Right atrium auricular region (tissue), 2 donors: ENCODE measurements at regions not wholly inside any gene's neighbourhood (a gene's known extent, or its start where the extent isn't known, plus 50 kb on each side); places are given as distances from the start of the nearest gene placed in this dataset.
"Not testable (repeated sequence)": the region's sequence is repeated elsewhere in the genome, so short reads cannot be mapped to it uniquely, and the experiment has no call there.

Source experiments
- DNase-seq: peaks from one replicate; pipeline ENCODE4 v3.0.0-alpha.2; 2019; ENCODE audit warnings: low spot score
- H3K27ac ChIP-seq, 2 donors: fragments of 200-600 bp; sonication (generic); 1 replicate in 1 of 2; 2 replicates in 1 of 2; pipeline ENCODE4 v1.5.1; 2016 to 2019
- H3K27me3 ChIP-seq, 2 donors: fragments of 200-600 bp; sonication (generic); one replicate each; pipeline versions ENCODE4 v1.5.1 to v1.6.0; 2017 to 2019
- H3K36me3 ChIP-seq: fragments of 200-600 bp; sonication (generic); one replicate; pipeline ENCODE4 v1.5.1; 2016
- H3K4me1 ChIP-seq, 2 donors: fragments of 200-600 bp; sonication (generic); one replicate each; pipeline versions ENCODE4 v1.5.1 to v1.6.0; 2017 to 2019
- H3K4me3 ChIP-seq, 2 donors: fragments of 200-600 bp; sonication (generic); 1 replicate in 1 of 2; 2 replicates in 1 of 2; pipeline ENCODE4 v1.5.1; 2017 to 2019; ENCODE audit warnings: mild to moderate bottlenecking in 1 of 2, moderate library complexity in 1 of 2
- H3K9me3 ChIP-seq, 2 donors: fragments of 200-600 bp; sonication (generic); one replicate each; pipeline ENCODE4 v1.5.1; 2019
- CTCF ChIP-seq, 2 donors: fragments of 200-600 bp; sonication (generic); IDR thresholded peaks; one replicate each; pipeline ENCODE4 v1.5.1; 2019; ENCODE audit warnings: antibody characterized with exemption in 2 of 2

DNA sequence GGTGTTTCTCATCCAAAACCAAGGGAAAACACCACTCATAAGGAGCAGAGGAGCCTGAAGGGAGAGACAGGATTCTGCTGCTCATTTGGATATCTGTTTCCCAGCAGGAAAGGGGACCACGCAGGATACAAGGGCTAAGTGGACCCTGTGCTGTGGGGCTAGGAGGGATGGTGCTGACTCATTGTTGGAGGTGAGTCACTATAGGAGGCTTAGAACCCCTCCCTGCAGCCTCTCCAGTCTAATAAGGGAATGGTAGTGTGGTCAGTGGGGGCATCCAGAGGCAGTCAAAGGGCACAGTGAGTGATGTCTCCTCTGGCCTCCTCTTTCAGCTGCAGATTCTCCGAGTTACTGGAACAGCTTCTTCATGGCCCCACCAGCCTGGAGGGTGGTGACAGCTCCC is 442.3 kb downstream of the TUBA3C start:
- no peak for TF ChIP-seq CTCF (IDR thresholded peaks at IDR 0.05)
- Histone ChIP-seq H3K27me3 (no peaks in the 10 kb centered on the region), H3K36me3 (no peaks in the 10 kb centered on the region), H3K9me3 (no peaks in the 10 kb centered on the region), H3K27ac (no peak overlapping the region), H3K4me1 (no peaks in the 10 kb centered on the region), H3K4me3 (no peak overlapping the region)
- no peak for DNase-seq

DNA sequence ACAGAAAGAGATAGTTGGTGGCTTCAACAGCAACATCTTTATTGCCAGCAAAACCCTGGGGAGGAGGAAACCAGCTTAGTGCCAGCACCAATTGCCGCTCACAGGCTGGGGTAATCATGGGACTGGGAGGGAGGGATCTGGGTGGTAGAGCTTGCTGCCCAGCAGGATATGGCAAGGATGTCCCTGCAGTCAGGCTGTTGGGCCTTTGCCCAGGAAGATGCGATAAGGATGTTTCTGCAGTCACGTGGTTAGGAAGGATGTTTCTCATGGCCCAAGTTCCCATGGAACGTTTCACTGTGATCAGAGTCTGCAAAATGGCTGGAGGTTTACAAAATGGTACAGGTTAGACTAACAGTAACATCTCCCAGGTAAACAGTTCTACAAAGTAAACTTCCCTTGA is 443.5 kb downstream of the TUBA3C start:
- not testable (repeated sequence) for H3K9me3 ChIP-seq, H3K4me3 ChIP-seq, H3K4me1 ChIP-seq, H3K36me3 ChIP-seq, H3K27me3 ChIP-seq, DNase-seq, H3K27ac ChIP-seq

DNA sequence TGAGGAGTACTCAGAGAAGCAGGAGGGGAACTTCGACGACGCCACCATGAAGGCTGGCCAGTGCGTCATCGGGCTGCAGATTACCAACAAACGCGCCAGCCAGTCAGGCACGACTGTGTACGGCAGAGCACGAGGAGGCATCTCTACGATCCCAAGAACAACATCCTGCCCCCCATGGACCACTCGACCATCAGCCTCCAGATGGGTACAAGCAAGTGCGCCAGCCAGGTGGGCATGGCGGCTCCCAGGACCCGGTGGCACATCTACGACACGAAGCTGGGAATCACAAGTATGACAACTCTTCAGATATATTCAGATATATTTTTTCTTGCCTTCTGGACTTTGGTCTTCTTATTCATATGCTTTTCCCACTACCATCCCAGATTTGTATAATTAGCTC is 454.5 kb downstream of the TUBA3C start:
- H3K9me3 ChIP-seq, H3K27me3 ChIP-seq, H3K4me3 ChIP-seq, H3K4me1 ChIP-seq, H3K36me3 ChIP-seq, H3K27ac ChIP-seq, DNase-seq: not testable (repeated sequence)

DNA sequence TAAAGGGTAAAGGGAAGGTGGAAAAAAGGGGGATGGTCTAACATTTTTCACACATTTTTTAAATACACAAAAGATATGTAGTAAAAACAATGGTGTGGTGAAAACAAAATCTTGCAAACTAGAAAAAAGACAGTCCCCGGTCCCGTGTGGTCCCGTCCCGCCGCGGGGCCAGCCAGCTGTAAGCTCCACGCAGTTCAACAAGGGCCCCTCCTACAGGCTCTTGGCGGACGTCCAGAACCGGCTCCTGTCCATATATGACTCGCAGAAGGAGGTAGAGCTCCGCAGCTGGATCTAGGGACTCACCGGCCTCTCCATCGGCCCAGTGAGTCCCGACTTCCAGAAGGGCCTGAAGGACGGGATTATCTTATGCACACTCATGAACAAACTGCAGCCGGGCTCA is 455.1 kb downstream of the TUBA3C start:
- not testable (repeated sequence) for H3K4me3 ChIP-seq, H3K9me3 ChIP-seq, H3K27me3 ChIP-seq, H3K4me1 ChIP-seq, DNase-seq, H3K27ac ChIP-seq, H3K36me3 ChIP-seq

DNA sequence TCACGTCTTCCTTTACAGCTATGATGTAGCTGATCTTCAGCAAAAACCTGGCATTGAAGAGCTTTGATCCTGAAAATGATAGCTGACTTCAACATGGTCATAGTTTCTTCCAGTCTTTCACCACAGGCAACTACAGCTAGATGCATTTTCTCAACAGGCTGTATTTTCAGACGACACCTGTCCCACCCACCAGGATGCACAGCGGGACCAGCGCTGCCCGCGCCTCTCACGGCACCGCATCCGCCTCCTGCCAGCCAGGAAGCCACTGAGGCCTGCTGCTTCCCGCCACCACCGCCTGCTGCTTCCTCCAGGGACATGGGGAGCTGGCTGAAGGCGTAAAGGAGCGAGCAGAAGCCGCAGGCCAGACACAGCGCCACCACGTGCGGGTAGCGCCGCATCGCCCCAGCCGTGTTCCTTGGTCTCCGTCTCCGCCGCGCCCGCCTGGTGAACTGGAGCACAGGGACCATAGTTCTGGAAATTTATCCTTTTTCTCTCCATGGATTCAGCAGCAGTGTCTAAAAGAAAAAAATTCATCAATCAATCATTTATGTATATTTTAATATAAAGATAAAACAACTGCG is 456.3 kb downstream of the TUBA3C start:
- H3K27ac ChIP-seq, H3K4me1 ChIP-seq, DNase-seq, H3K4me3 ChIP-seq, H3K27me3 ChIP-seq, H3K36me3 ChIP-seq, H3K9me3 ChIP-seq: not testable (repeated sequence)

DNA sequence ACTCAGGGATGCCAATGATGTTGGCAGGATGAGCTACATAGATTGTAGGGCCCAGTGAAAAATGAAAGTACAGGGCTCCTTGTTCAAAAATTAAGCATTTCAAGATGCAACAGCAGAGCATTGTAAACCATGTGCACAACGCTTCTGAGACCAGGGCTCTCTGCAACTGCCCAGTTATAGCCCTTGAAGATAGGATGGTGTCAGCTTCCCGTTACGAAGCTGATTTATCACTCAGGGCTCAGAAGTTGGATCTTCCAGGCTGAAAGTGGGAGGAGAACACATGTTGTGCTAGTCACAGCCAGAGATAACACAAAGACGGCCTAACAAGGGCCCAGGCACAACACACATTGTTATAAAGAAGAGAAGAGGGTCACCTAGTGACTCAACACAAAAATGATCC is 466.7 kb downstream of the TUBA3C start:
- Histone ChIP-seq H3K36me3 (no peaks in the 10 kb centered on the region), H3K9me3 (no peaks in the 10 kb centered on the region), H3K27me3 (no peaks in the 10 kb centered on the region), H3K27ac (no peak overlapping the region), H3K4me1 (no peaks in the 10 kb centered on the region), H3K4me3 (no peak overlapping the region)
- DNase-seq: no peak
- no peak for TF ChIP-seq CTCF (IDR thresholded peaks at IDR 0.05)

DNA sequence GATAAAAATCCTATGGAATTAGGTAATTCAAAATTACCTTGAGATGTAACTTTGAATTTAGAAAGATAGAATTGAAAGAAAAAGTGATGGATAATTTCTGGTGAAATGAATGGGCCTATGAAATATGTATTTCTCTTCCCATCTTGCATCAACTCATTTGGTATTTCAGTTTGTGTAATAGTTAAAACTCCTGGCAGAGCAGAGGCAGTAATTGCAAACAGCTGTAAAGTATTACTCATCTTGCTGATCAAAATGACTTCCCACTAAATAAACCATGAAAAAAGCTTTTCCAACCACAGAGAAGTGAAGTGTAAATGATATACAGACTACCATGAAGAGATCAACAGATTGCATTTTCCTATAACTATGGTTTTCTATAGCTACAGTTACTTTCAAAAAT is 471.0 kb downstream of the TUBA3C start:
- H3K9me3 ChIP-seq, H3K27ac ChIP-seq, H3K36me3 ChIP-seq, H3K27me3 ChIP-seq, H3K4me1 ChIP-seq, H3K4me3 ChIP-seq, DNase-seq: not testable (repeated sequence)

DNA sequence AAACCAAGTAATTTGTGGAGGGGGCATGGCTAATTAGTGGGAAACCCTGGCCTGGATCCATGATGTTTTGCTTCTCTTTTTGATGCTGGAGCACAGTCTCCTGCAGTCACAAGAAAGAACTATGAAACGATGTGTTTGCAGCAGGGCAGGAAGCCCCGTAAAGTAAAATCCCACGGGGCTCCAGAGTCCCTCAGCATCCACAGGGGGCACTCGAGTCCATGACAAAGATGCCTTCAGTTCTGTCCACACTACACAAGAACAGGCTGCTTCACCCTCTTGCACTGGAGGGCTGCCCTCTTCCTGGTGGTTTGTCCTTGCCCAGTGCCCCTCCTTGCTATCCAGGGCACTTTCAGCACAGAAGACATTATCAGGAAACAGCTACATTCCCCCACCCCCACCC is 475.1 kb downstream of the TUBA3C start:
- H3K36me3 ChIP-seq, H3K4me3 ChIP-seq, DNase-seq, H3K4me1 ChIP-seq, H3K9me3 ChIP-seq, H3K27me3 ChIP-seq, H3K27ac ChIP-seq: not testable (repeated sequence)

DNA sequence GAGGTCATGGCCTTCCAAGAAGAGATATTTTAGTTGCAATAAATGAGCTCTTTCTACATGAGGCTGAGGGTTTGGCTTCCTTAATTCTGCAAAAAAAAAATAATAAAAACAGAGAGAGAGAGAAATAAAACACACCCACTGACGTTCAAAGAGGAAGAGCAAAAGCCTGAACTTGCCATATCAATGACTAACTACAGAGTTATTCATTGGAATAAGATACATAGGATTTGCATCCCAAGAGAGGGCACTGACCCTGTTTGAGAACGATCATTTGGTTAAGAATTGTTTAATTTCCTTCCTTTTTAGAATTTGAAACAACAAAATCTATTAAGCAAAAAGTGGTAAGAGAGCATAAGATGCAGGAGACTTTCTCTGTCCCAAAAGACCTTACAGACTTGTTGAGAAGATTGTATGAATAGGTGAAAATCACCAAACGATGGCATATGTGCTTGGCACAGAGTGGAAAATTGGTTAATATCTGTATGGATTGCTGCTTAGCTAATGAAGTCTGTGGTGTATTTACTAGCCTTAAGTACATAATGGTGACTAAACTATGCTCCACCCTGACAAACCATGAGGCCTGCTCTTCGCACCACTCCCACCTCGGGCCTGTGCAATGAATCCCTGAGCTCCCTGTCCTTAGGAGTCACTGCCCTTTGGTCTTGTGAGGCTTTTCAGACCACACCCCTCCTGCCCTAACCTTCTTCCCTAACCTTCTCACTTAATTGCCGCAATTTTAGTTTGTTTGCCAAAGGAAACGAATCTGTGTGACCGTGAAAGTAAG is 479.0 kb downstream of the TUBA3C start:
- H3K4me1 ChIP-seq, H3K9me3 ChIP-seq, H3K27me3 ChIP-seq, H3K4me3 ChIP-seq, H3K27ac ChIP-seq, DNase-seq, H3K36me3 ChIP-seq: not testable (repeated sequence)

- not testable (repeated sequence) for H3K36me3 ChIP-seq, H3K4me3 ChIP-seq
Measured at GRCh38 chr13:18698332-18698731, 483.3 kb downstream of the TUBA3C start.

GRCh38 chr13:18697851-18698250 is 483.8 kb downstream of the TUBA3C start:
- not testable (repeated sequence) for DNase-seq, H3K4me3 ChIP-seq, H3K27ac ChIP-seq, H3K4me1 ChIP-seq, H3K36me3 ChIP-seq, H3K27me3 ChIP-seq, H3K9me3 ChIP-seq

More at GRCh38 chr13:18698332-18698731, 483.3 kb downstream of the TUBA3C start:
- H3K27ac ChIP-seq, H3K27me3 ChIP-seq, H3K4me1 ChIP-seq, DNase-seq, H3K9me3 ChIP-seq: not testable (repeated sequence)

GRCh38 chr13:18697221-18697620 is 484.4 kb downstream of the TUBA3C start:
- not testable (repeated sequence) for H3K4me3 ChIP-seq, H3K9me3 ChIP-seq, H3K27me3 ChIP-seq, DNase-seq, H3K36me3 ChIP-seq, H3K4me1 ChIP-seq, H3K27ac ChIP-seq

GRCh38 chr13:18677403-18677802 is 504.2 kb downstream of the TUBA3C start:
- not testable (repeated sequence) for H3K9me3 ChIP-seq, DNase-seq, H3K4me3 ChIP-seq, H3K27me3 ChIP-seq, H3K36me3 ChIP-seq, H3K4me1 ChIP-seq, H3K27ac ChIP-seq
